ENCODE measurements at regions not wholly inside any gene's neighbourhood (a gene's known extent, or its start where the extent isn't known, plus 50 kb on each side); places are given as distances from the start of the nearest gene placed in this dataset.

- no peak for TF ChIP-seq POLR2A (IDR thresholded peaks at IDR 0.05)
- no peak for TF ChIP-seq CTCF (IDR thresholded peaks at IDR 0.05 in 8 of 11, conservative IDR thresholded peaks at IDR 0.05 in 3 of 11)
- TF ChIP-seq POLR2AphosphoS5 (IDR thresholded peaks at IDR 0.05): no peak
These were observed 129.0 kb upstream of the C1orf21 start for GRCh38 chr1:184257873-184258272.

Measured in spleen (tissue), 7 donors.